ENCODE measurements at regions not wholly inside any gene's neighbourhood (a gene's known extent, or its start where the extent isn't known, plus 50 kb on each side); places are given as distances from the start of the nearest gene placed in this dataset.

DNA sequence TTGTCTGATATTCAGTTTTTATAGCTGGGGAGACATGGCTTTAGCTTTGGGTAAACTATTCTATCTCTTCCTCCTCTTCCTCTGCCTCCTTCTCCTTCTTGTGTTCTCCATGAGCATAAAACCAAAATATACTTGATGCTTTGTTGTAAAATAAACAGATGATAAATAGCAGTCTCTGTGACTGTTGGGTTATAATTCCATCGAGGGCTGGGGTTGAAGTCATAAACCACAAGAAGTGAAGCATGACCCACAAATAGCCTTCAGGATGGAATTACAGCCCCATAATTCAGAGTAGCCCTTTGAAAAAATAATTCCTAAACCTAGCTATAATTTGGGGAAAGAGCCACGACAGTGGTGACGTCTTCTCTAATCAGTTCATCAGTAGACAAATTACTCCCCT is 177.7 kb downstream of the SNX19 start:
- TF ChIP-seq, protein P1, sequence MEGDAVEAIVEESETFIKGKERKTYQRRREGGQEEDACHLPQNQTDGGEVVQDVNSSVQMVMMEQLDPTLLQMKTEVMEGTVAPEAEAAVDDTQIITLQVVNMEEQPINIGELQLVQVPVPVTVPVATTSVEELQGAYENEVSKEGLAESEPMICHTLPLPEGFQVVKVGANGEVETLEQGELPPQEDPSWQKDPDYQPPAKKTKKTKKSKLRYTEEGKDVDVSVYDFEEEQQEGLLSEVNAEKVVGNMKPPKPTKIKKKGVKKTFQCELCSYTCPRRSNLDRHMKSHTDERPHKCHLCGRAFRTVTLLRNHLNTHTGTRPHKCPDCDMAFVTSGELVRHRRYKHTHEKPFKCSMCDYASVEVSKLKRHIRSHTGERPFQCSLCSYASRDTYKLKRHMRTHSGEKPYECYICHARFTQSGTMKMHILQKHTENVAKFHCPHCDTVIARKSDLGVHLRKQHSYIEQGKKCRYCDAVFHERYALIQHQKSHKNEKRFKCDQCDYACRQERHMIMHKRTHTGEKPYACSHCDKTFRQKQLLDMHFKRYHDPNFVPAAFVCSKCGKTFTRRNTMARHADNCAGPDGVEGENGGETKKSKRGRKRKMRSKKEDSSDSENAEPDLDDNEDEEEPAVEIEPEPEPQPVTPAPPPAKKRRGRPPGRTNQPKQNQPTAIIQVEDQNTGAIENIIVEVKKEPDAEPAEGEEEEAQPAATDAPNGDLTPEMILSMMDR (IDR thresholded peaks at IDR 0.05; ENCODE audit: insufficient read depth, low read length): no peak
- TF ChIP-seq, protein P2, sequence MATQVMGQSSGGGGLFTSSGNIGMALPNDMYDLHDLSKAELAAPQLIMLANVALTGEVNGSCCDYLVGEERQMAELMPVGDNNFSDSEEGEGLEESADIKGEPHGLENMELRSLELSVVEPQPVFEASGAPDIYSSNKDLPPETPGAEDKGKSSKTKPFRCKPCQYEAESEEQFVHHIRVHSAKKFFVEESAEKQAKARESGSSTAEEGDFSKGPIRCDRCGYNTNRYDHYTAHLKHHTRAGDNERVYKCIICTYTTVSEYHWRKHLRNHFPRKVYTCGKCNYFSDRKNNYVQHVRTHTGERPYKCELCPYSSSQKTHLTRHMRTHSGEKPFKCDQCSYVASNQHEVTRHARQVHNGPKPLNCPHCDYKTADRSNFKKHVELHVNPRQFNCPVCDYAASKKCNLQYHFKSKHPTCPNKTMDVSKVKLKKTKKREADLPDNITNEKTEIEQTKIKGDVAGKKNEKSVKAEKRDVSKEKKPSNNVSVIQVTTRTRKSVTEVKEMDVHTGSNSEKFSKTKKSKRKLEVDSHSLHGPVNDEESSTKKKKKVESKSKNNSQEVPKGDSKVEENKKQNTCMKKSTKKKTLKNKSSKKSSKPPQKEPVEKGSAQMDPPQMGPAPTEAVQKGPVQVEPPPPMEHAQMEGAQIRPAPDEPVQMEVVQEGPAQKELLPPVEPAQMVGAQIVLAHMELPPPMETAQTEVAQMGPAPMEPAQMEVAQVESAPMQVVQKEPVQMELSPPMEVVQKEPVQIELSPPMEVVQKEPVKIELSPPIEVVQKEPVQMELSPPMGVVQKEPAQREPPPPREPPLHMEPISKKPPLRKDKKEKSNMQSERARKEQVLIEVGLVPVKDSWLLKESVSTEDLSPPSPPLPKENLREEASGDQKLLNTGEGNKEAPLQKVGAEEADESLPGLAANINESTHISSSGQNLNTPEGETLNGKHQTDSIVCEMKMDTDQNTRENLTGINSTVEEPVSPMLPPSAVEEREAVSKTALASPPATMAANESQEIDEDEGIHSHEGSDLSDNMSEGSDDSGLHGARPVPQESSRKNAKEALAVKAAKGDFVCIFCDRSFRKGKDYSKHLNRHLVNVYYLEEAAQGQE (IDR thresholded peaks at IDR 0.05; ENCODE audit: insufficient replicate concordance, low read depth): no peak
- TF ChIP-seq SPI1 (IDR thresholded peaks at IDR 0.05; ENCODE audit: borderline replicate concordance, low read depth): no peak
- TF ChIP-seq POLR2AphosphoS5 (IDR thresholded peaks at IDR 0.05; ENCODE audit: low read depth): no peak
- TF ChIP-seq GABPA (IDR thresholded peaks at IDR 0.05; ENCODE audit: low read depth): no peak
